ENCODE measurements at regions not wholly inside any gene's neighbourhood (a gene's known extent, or its start where the extent isn't known, plus 50 kb on each side); places are given as distances from the start of the nearest gene placed in this dataset.

DNA sequence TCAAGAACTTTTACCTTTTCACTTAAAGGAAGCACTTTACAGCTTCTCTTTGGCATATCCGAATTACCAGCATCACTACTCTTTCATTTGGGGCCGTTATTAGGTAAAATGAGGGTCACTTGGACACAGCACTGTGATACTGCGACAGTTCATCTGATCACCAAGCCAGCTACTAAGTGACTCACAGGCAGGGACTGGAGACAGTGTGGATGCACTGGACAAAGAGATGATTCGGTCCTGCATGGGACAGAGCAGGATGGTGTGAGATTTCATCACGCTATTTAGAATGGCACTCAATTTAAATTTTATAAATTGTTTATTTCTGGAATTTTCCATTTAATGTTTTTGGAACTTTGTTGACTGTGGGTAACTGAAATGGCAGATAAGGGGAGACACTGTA is 166.9 kb upstream of the IL12A start:
- no peaks in the 10 kb centered on the region for H3K79me2 ChIP-seq (ENCODE audit: low read length)
- no peak overlapping the region for H2AFZ ChIP-seq (ENCODE audit: low read length)
- H3K4me2 ChIP-seq (ENCODE audit: low read depth, low read length, poor library complexity, severe bottlenecking), result no peak overlapping the region

DNA sequence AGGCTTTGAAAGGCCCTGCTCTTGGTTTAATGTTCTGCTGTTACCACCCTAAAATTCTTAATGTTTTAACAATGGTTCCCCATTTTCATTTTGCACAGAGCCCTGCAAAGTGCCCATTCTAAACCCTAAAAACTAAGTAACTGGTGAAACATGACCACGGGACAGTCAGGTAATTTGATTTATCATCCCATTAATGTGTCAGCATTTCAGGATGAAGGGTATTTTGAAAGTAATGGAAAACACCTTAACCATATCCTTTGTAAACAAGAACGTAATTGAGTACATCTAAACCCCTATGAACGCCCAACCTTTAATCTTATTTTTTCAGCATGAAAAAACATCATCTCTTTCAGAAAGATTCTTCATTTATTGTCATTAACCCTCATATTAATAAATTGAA is 164.9 kb upstream of the IL12A start:
- H2AFZ ChIP-seq (ENCODE audit: low read length), result no peak overlapping the region
- no peaks in the 10 kb centered on the region for H3K27me3 ChIP-seq (ENCODE audit: low read length)
- H3K9me2 ChIP-seq (replicated peaks; ENCODE audit: insufficient read depth, low read length), result no peaks in the 10 kb centered on the region
- no peak overlapping the region for H3K4me3 ChIP-seq (ENCODE audit: low read length)
- H3K36me3 ChIP-seq (ENCODE audit: insufficient read depth, low read length), result no peaks in the 10 kb centered on the region
- no peak overlapping the region for H3K4me2 ChIP-seq (ENCODE audit: low read depth, low read length, poor library complexity, severe bottlenecking)
- no peaks in the 10 kb centered on the region for H3K4me1 ChIP-seq (ENCODE audit: low read length)
- H4K20me1 ChIP-seq (ENCODE audit: insufficient read depth, low read depth, low read length), result no peaks in the 10 kb centered on the region
- no peak overlapping the region for H3K9ac ChIP-seq (ENCODE audit: low read length)
- H3K79me2 ChIP-seq (ENCODE audit: low read length), result no peaks in the 10 kb centered on the region
- no peak overlapping the region for H3K27ac ChIP-seq (ENCODE audit: low read length)
- H3K9me3 ChIP-seq (ENCODE audit: low read length), result no peaks in the 10 kb centered on the region
- DNase-seq, result no peak

More for the DNA sequence above, 166.9 kb upstream of the IL12A start:
- Histone ChIP-seq H3K9me3 (ENCODE audit: low read length) (no peaks in the 10 kb centered on the region), H3K4me1 (ENCODE audit: low read length) (no peaks in the 10 kb centered on the region), H3K36me3 (ENCODE audit: insufficient read depth, low read length) (no peaks in the 10 kb centered on the region), H3K27ac (ENCODE audit: low read length) (no peak overlapping the region), H3K4me3 (ENCODE audit: low read length) (no peak overlapping the region), H4K20me1 (ENCODE audit: insufficient read depth, low read depth, low read length) (no peaks in the 10 kb centered on the region), H3K27me3 (ENCODE audit: low read length) (no peaks in the 10 kb centered on the region), H3K9me2 (replicated peaks; ENCODE audit: insufficient read depth, low read length) (no peaks in the 10 kb centered on the region), H3K9ac (ENCODE audit: low read length) (no peak overlapping the region)
- DNase-seq, result no peak

DNA sequence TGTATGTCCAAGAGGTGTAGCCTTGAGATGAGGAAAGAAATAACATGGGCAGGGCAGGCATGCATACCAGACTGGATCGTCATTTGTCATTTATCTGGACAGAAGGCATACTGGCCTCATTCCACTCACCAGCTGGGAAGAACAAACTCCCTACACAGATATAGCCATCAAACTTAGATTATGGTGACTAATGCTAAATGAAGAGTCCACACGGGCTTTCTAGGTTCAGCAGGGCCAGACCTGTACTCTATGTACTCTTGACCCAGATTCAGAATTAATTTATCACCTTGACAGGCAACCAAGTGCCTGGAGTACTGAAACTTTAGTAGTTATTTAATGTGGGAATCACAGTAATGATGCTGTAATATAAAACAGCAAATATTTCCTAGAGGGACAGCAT is 164.3 kb upstream of the IL12A start:
- DNase-seq, result no peak
- H3K4me1 ChIP-seq (ENCODE audit: low read length), result no peaks in the 10 kb centered on the region
- no peaks in the 10 kb centered on the region for H4K20me1 ChIP-seq (ENCODE audit: insufficient read depth, low read depth, low read length)
- no peak overlapping the region for H3K27ac ChIP-seq (ENCODE audit: low read length)
- H3K9ac ChIP-seq (ENCODE audit: low read length), result no peak overlapping the region
- no peaks in the 10 kb centered on the region for H3K27me3 ChIP-seq (ENCODE audit: low read length)
- H3K9me3 ChIP-seq (ENCODE audit: low read length), result no peaks in the 10 kb centered on the region
- no peak overlapping the region for H2AFZ ChIP-seq (ENCODE audit: low read length)
- H3K4me3 ChIP-seq (ENCODE audit: low read length), result no peak overlapping the region
- H3K36me3 ChIP-seq (ENCODE audit: insufficient read depth, low read length), result no peaks in the 10 kb centered on the region
- H3K9me2 ChIP-seq (replicated peaks; ENCODE audit: insufficient read depth, low read length), result no peaks in the 10 kb centered on the region
- no peaks in the 10 kb centered on the region for H3K79me2 ChIP-seq (ENCODE audit: low read length)
- no peak overlapping the region for H3K4me2 ChIP-seq (ENCODE audit: low read depth, low read length, poor library complexity, severe bottlenecking)

DNA sequence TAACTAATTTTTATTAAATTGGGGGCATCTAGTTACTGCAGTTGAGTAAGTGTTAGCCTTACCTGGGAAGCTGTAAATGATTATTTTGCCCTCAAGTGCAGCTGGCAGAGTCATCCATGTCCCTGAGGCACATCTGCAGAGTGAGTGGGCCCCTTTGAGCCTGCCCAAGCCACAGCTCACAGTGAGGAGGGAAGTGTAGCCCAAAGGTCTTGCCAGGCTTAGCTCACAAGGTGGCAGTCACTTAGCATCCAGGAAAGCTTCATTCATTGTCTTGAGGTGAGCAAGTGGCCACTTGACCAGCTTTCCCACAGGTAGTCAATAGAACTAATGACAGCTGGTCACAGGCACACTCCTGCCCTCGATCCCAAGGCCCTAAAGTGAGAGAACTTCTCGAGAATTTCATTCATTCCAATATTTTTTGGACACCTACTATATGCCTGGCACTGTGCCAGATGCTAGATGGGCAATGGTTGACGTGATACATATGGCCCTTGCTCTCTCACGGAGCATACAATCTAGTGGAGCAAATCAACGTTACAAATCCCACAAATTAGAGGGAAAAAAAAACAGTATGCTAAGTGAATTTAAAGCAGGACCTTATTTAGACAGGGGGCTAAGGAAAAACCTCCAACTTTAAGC is 163.3 kb upstream of the IL12A start:
- no peak overlapping the region for H3K4me3 ChIP-seq (ENCODE audit: low read length)
- H3K27ac ChIP-seq (ENCODE audit: low read length), result no peak overlapping the region
- no peaks in the 10 kb centered on the region for H3K9me2 ChIP-seq (replicated peaks; ENCODE audit: insufficient read depth, low read length)
- H3K36me3 ChIP-seq (ENCODE audit: insufficient read depth, low read length), result no peaks in the 10 kb centered on the region
- no peak overlapping the region for H2AFZ ChIP-seq (ENCODE audit: low read length)
- H4K20me1 ChIP-seq (ENCODE audit: insufficient read depth, low read depth, low read length), result no peaks in the 10 kb centered on the region
- DNase-seq, result no peak
- no peaks in the 10 kb centered on the region for H3K27me3 ChIP-seq (ENCODE audit: low read length)
- H3K4me2 ChIP-seq (ENCODE audit: low read depth, low read length, poor library complexity, severe bottlenecking), result no peak overlapping the region
- H3K4me1 ChIP-seq (ENCODE audit: low read length), result no peaks in the 10 kb centered on the region
- no peaks in the 10 kb centered on the region for H3K9me3 ChIP-seq (ENCODE audit: low read length)
- H3K79me2 ChIP-seq (ENCODE audit: low read length), result no peaks in the 10 kb centered on the region
- H3K9ac ChIP-seq (ENCODE audit: low read length), result no peak overlapping the region

DNA sequence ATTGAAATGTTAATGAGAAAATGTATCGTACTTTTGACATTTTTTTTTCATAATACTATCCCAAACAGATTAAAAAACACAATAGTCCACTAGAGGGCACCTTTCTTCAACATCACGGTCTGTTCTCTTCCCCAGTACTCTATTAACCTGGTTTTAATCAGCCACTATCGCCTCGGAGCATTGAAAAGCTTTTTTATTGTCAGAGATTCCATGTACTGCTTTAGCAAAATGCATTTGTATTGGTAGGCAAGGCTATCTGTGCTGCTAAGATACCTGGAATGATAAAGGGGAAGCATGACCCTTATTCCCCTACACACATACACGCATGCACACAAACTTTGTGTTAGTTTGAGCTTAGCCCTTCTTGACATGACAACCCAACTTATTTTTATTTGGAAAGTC is 160.1 kb upstream of the IL12A start:
- DNase-seq, result peak; percentile 77
- Histone ChIP-seq H3K4me2 (ENCODE audit: low read depth, low read length, poor library complexity, severe bottlenecking) (no peak overlapping the region), H2AFZ (ENCODE audit: low read length) (no peak overlapping the region), H4K20me1 (ENCODE audit: insufficient read depth, low read depth, low read length) (no peaks in the 10 kb centered on the region), H3K4me1 (ENCODE audit: low read length) (no peaks in the 10 kb centered on the region), H3K79me2 (ENCODE audit: low read length) (no peaks in the 10 kb centered on the region), H3K27me3 (ENCODE audit: low read length) (no peaks in the 10 kb centered on the region), H3K27ac (ENCODE audit: low read length) (no peak overlapping the region), H3K9me2 (replicated peaks; ENCODE audit: insufficient read depth, low read length) (no peaks in the 10 kb centered on the region), H3K36me3 (ENCODE audit: insufficient read depth, low read length) (no peaks in the 10 kb centered on the region), H3K4me3 (ENCODE audit: low read length) (no peak overlapping the region), H3K9ac (ENCODE audit: low read length) (no peak overlapping the region), H3K9me3 (ENCODE audit: low read length) (no peaks in the 10 kb centered on the region)

DNA sequence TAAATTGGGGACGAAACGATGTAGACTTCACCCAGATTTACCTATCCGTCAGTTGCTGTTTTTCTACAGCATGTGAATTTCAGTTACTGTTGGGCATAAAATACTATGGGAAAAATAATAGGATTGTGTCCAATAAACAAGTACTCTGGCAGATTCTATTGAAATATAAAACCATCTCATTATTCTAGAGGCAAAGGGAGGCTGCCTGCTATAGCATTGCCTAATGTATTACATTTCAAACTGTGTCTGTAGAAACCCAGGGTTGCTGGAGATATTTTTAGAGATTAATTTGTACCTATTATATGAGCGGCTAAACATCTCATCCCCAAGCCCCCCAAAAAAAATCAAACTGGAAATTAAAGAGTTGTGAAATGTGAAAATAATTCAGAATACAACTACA is 159.6 kb upstream of the IL12A start:
- no peak overlapping the region for H3K4me3 ChIP-seq (ENCODE audit: low read length)

DNA sequence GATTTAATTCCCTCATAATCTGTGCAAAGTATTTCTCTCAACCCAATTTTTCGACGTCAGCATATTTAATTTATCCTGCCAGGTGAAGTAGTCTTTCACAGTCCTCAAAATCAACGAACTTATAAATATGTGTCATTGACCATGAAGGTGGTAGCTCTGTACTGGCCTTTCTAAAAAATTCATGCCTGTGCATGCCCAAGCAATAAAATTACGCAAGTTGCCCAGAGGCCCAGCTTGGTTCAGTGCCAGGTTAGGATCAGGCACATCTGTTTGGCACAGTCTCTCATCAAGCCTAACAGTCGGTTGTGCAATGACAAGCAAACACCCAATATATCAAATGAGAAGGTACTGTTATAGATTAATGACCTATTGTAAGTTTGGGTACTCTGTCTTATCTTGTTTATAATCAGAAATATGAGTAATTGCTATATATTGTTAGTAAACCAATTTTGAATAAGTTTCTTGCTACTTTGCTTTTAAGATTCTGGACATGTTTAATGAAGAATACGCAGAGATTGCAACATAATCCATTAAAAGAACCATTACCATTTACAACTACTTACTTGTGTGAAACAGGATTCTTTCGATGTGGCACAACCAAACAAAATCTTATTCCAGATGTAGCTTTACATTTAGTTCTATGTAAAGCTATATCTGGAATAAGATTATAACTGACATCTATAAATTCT is 159.0 kb upstream of the IL12A start:
- no peaks in the 10 kb centered on the region for H4K20me1 ChIP-seq (ENCODE audit: insufficient read depth, low read depth, low read length)
- H3K4me2 ChIP-seq (ENCODE audit: low read depth, low read length, poor library complexity, severe bottlenecking), result no peak overlapping the region
- DNase-seq, result no peak
- no peaks in the 10 kb centered on the region for H3K9me3 ChIP-seq (ENCODE audit: low read length)
- H3K27ac ChIP-seq (ENCODE audit: low read length), result no peak overlapping the region
- no peaks in the 10 kb centered on the region for H3K9me2 ChIP-seq (replicated peaks; ENCODE audit: insufficient read depth, low read length)
- H3K79me2 ChIP-seq (ENCODE audit: low read length), result no peaks in the 10 kb centered on the region
- H3K4me1 ChIP-seq (ENCODE audit: low read length), result no peaks in the 10 kb centered on the region
- H3K27me3 ChIP-seq (ENCODE audit: low read length), result no peaks in the 10 kb centered on the region
- no peaks in the 10 kb centered on the region for H3K36me3 ChIP-seq (ENCODE audit: insufficient read depth, low read length)
- H3K4me3 ChIP-seq (ENCODE audit: low read length), result no peak overlapping the region
- no peak overlapping the region for H2AFZ ChIP-seq (ENCODE audit: low read length)
- H3K9ac ChIP-seq (ENCODE audit: low read length), result no peak overlapping the region

More for the DNA sequence above, 159.6 kb upstream of the IL12A start:
- no peaks in the 10 kb centered on the region for H3K9me3 ChIP-seq (ENCODE audit: low read length)
- no peak overlapping the region for H3K4me2 ChIP-seq (ENCODE audit: low read depth, low read length, poor library complexity, severe bottlenecking)
- no peak overlapping the region for H2AFZ ChIP-seq (ENCODE audit: low read length)
- no peak for DNase-seq
- no peaks in the 10 kb centered on the region for H3K36me3 ChIP-seq (ENCODE audit: insufficient read depth, low read length)
- no peaks in the 10 kb centered on the region for H3K27me3 ChIP-seq (ENCODE audit: low read length)
- H3K79me2 ChIP-seq (ENCODE audit: low read length), result no peaks in the 10 kb centered on the region
- H3K9me2 ChIP-seq (replicated peaks; ENCODE audit: insufficient read depth, low read length), result no peaks in the 10 kb centered on the region
- H3K9ac ChIP-seq (ENCODE audit: low read length), result no peak overlapping the region
- no peak overlapping the region for H3K27ac ChIP-seq (ENCODE audit: low read length)
- no peaks in the 10 kb centered on the region for H4K20me1 ChIP-seq (ENCODE audit: insufficient read depth, low read depth, low read length)
- H3K4me1 ChIP-seq (ENCODE audit: low read length), result no peaks in the 10 kb centered on the region

DNA sequence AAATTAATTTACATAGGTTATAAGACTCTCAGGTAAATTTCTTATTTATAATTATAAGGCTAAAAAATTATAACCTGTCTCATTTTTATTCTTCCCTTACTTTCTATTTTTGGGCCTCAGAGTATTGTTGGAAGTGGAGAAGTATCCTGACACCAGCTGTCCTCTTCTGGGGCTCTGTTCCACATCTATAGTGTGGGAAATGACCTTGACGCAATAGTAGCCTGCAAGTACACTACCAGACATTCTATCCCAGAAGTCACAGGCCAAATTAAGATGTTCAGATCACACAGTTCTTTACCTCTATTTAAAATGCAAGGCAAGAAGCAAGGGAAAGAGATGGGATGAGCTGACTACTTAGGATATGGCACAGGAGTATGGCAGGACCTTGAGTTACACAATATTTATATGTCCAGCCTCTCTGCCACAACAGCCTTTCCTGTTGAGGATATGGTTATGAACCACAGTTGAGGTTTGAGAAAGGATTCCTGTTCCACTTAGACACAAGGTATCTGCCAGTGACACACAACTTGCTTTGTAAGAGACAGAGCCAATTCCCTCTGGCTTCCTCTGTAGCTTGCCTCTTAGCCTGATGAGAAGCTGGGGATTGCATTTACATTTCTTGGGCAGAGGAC is 158.0 kb upstream of the IL12A start:
- no peaks in the 10 kb centered on the region for H3K36me3 ChIP-seq (ENCODE audit: insufficient read depth, low read length)
- no peak overlapping the region for H3K4me2 ChIP-seq (ENCODE audit: low read depth, low read length, poor library complexity, severe bottlenecking)
- H4K20me1 ChIP-seq (ENCODE audit: insufficient read depth, low read depth, low read length), result no peaks in the 10 kb centered on the region
- no peaks in the 10 kb centered on the region for H3K27me3 ChIP-seq (ENCODE audit: low read length)
- no peaks in the 10 kb centered on the region for H3K79me2 ChIP-seq (ENCODE audit: low read length)
- no peaks in the 10 kb centered on the region for H3K9me3 ChIP-seq (ENCODE audit: low read length)
- H3K9me2 ChIP-seq (replicated peaks; ENCODE audit: insufficient read depth, low read length), result no peaks in the 10 kb centered on the region
- no peaks in the 10 kb centered on the region for H3K4me1 ChIP-seq (ENCODE audit: low read length)
- H2AFZ ChIP-seq (ENCODE audit: low read length), result no peak overlapping the region
- no peak overlapping the region for H3K9ac ChIP-seq (ENCODE audit: low read length)
- no peak for DNase-seq
- H3K4me3 ChIP-seq (ENCODE audit: low read length), result no peak overlapping the region
- no peak overlapping the region for H3K27ac ChIP-seq (ENCODE audit: low read length)
